Activated B cell treated with CpG ODN at 0.5 μM for 24 hours (primary cell): ENCODE measurements at regions not wholly inside any gene's neighbourhood (a gene's known extent, or its start where the extent isn't known, plus 50 kb on each side); places are given as distances from the start of the nearest gene placed in this dataset.

Experiments used
- ATAC-seq: fragments of 200-7000 bp; cut with Tn5 transposase; one replicate; pipeline ENCODE4 v1.10.0; 2021; ENCODE audit warnings: low read depth, mild to moderate bottlenecking, moderate library complexity
- CTCF ChIA-PET: fragments of 350-600 bp; sonication (Branson Sonifier 250); formaldehyde crosslinking; loops from one replicate; lab custom pipeline; 2021; ENCODE audit warnings: antibody characterized with exemption; lab: Charles Lee
- POLR2A ChIA-PET: fragments of 350-600 bp; sonication (Branson Sonifier 250); formaldehyde crosslinking; loops from one replicate; lab custom pipeline; 2021; ENCODE audit warnings: antibody characterized with exemption; lab: Charles Lee
- DNase-seq: peaks from one replicate; pipeline ENCODE4 v3.0.0; 2022
- H3K27ac Mint-ChIP-seq: one replicate; pipeline ENCODE4 v1.8.0; 2020; ENCODE audit warnings: mixed read lengths
- H3K27me3 Mint-ChIP-seq: one replicate; pipeline ENCODE4 v1.8.0; 2021; ENCODE audit warnings: mixed read lengths
- H3K36me3 Mint-ChIP-seq: one replicate; pipeline ENCODE4 v1.8.0; 2021; ENCODE audit warnings: low read depth, mixed read lengths
- H3K4me1 Mint-ChIP-seq: one replicate; pipeline ENCODE4 v1.8.0; 2021; ENCODE audit warnings: mixed read lengths
- H3K4me3 Mint-ChIP-seq: one replicate; pipeline ENCODE4 v1.8.0; 2020; ENCODE audit warnings: mild to moderate bottlenecking, mixed read lengths
- H3K9me3 Mint-ChIP-seq: one replicate; pipeline ENCODE4 v1.8.0; 2020; ENCODE audit warnings: mixed read lengths
- intact Hi-C: fragments of 100-400 bp; cut with micrococcal nuclease; formaldehyde crosslinking; loops from one replicate; pipeline ENCODE4 v1.15.1; 2024
- TF ChIP-seq, protein P1 (sequence below): fragments of 200-600 bp; IDR thresholded peaks from one replicate; pipeline ENCODE4 v1.8.0; 2022; ENCODE audit warnings: antibody characterized with exemption, mild to moderate bottlenecking

DNA sequence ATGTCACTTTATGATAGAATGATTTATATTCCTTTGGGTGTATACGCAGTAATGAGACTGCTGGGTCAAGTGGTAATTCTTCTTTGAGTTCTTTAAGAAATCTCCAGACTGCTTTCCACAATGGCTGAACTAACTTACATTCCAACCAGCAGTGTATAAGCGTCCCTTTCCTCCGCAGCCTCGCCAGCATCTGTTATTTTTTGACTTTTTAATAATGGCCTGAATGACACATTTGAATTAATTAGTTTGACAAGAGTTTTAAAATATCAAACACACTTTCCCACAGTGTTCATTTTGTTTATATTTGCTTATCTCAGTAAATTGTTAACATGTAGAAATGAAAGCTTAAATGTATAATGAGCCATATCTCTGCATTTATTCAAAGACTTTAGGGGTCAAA lies 116.8 kb downstream of the TES start:
- Mint-ChIP-seq H3K27ac (no peak overlapping the region), H3K4me1 (peaks cover 2% of the 10 kb centered on the region), H3K36me3 (no peaks in the 10 kb centered on the region), H3K27me3 (no peaks in the 10 kb centered on the region), H3K9me3 (no peaks in the 10 kb centered on the region), H3K4me3 (no peak overlapping the region)
- intact Hi-C loops = no loop called here
- DNase-seq = no peak
- POLR2A ChIA-PET = no interaction called here
- no peak for ATAC-seq
- TF ChIP-seq, protein P1, sequence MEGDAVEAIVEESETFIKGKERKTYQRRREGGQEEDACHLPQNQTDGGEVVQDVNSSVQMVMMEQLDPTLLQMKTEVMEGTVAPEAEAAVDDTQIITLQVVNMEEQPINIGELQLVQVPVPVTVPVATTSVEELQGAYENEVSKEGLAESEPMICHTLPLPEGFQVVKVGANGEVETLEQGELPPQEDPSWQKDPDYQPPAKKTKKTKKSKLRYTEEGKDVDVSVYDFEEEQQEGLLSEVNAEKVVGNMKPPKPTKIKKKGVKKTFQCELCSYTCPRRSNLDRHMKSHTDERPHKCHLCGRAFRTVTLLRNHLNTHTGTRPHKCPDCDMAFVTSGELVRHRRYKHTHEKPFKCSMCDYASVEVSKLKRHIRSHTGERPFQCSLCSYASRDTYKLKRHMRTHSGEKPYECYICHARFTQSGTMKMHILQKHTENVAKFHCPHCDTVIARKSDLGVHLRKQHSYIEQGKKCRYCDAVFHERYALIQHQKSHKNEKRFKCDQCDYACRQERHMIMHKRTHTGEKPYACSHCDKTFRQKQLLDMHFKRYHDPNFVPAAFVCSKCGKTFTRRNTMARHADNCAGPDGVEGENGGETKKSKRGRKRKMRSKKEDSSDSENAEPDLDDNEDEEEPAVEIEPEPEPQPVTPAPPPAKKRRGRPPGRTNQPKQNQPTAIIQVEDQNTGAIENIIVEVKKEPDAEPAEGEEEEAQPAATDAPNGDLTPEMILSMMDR = no peak
- CTCF ChIA-PET = no interaction called here

DNA sequence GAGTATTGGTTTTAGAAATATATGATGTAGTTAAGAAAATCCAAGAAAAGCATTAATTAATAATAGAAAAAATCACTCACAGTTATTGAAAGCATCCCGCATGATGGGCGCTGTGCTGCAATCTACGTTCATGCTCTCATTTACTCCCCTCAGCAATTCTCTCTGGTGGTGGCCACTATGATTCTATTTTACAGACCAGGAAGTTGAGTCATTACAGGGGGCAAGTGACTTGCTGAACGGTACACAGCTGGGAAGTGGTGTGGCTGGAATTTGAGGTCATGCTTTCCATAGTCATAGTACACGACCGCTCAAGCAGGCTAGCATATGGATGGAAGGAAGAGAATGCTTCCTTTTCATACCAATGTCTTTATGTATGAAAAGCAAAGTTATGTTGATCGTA lies 117.4 kb downstream of the TES start:
- no peaks in the 10 kb centered on the region for H3K36me3 Mint-ChIP-seq
- POLR2A ChIA-PET = no interaction called here
- H3K4me3 Mint-ChIP-seq = no peak overlapping the region
- DNase-seq = no peak
- no peaks in the 10 kb centered on the region for H3K9me3 Mint-ChIP-seq
- intact Hi-C loops = no loop called here
- H3K27ac Mint-ChIP-seq = no peak overlapping the region
- ATAC-seq = no peak
- no peaks in the 10 kb centered on the region for H3K27me3 Mint-ChIP-seq
- peaks cover 2% of the 10 kb centered on the region for H3K4me1 Mint-ChIP-seq
- CTCF ChIA-PET = no interaction called here
- TF ChIP-seq, protein P1 = no peak

DNA sequence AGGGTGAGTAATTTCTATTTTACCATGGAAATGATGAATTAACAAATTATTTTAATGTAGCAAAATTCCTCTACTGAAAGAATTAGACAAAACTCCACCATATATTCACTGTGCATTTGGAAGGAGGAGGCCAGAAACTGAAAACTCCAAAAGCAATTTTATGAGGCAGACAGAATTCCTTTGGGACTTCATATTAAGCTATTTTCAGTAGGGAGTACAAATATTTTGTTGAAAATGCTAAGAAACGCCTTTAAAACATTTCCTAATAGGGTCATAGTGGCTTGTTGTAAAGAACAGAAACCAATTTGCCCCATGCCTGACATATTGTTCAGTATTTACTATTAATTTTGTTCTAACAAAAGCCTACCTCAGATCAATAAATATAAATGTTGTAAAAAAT lies 117.8 kb downstream of the TES start:
- intact Hi-C loops = no loop called here
- DNase-seq (no peak), ATAC-seq (no peak)
- no peak overlapping the region for H3K4me3 Mint-ChIP-seq
- POLR2A ChIA-PET = no interaction called here
- H3K27ac Mint-ChIP-seq = no peak overlapping the region
- no peaks in the 10 kb centered on the region for H3K36me3 Mint-ChIP-seq
- no peaks in the 10 kb centered on the region for H3K27me3 Mint-ChIP-seq
- TF ChIP-seq, protein P1 = no peak
- H3K9me3 Mint-ChIP-seq = no peaks in the 10 kb centered on the region
- CTCF ChIA-PET = no interaction called here
- peaks cover 2% of the 10 kb centered on the region for H3K4me1 Mint-ChIP-seq

DNA sequence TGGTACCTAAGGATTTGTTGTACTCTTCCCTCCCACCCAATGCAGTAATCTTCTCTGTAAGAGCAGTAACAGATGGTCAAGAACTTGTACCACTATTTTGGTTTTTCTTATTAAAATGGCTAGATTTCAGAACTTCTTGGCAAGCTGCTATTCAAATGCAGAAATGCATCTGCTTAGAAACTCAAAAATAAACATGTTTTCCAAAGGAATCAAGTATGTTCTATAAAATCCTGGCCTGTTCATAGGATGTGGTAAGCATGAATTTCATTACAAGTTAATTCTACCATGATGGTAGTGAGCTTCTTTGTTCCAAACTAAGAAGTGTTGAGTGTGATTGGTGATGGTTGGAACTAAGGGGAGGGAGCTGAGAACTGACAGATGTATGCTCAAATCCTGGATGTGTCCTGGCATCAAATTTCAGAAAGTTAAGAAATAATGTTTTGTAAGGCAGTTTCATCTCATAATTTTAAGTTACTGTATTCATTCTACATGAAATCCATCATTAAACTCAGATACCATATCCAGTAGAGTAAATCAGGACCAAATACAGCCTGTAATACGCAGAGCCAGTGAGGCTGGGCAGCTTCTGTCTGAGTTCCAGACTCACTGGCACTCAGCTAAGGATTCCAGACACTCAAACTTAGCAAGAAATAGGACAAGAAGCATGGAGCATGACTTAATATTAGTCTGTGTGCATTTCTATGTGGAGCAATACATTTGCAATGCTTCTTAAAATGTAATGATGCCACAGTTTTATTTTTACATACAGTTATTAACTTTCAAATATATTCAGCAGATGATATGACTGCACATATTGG lies 119.6 kb downstream of the TES start:
- Mint-ChIP-seq H3K9me3 (no peaks in the 10 kb centered on the region), H3K27ac (no peak overlapping the region), H3K4me3 (no peak overlapping the region), H3K36me3 (no peaks in the 10 kb centered on the region), H3K27me3 (no peaks in the 10 kb centered on the region), H3K4me1 (no peaks in the 10 kb centered on the region)
- no peak for DNase-seq
- ATAC-seq = no peak
- CTCF ChIA-PET = no interaction called here
- TF ChIP-seq, protein P1 = no peak
- intact Hi-C loops = no loop called here
- POLR2A ChIA-PET = no interaction called here

DNA sequence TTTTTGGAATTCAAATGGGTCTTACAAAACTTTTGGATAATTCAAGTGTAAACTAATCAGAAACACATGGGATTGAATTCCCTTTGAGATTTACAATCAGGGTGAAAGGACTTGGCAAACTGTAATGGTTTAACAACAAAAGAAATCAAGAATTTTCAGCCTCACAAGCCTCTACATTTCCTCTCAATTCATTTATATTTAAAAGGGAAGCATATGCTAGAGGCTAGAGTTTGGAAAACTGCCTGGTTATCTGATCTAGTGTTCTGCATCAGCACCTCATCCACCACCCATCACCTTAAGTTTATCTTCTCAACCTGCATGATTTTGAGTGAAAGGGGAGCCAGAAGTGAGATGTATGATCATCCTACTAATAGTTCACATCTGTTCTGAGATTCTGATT lies 120.7 kb downstream of the TES start:
- POLR2A ChIA-PET = no interaction called here
- Mint-ChIP-seq H3K9me3 (no peaks in the 10 kb centered on the region), H3K36me3 (no peaks in the 10 kb centered on the region), H3K4me1 (no peaks in the 10 kb centered on the region), H3K4me3 (no peak overlapping the region), H3K27me3 (no peaks in the 10 kb centered on the region), H3K27ac (no peak overlapping the region)
- ATAC-seq (no peak), DNase-seq (no peak)
- intact Hi-C loops = no loop called here
- TF ChIP-seq, protein P1 = no peak
- CTCF ChIA-PET = no interaction called here
